CD14-positive monocyte (primary cell): ENCODE measurements at regions not wholly inside any gene's neighbourhood (a gene's known extent, or its start where the extent isn't known, plus 50 kb on each side); places are given as distances from the start of the nearest gene placed in this dataset.
"Not testable (repeated sequence)": the region's sequence is repeated elsewhere in the genome, so short reads cannot be mapped to it uniquely, and the experiment has no call there.

Experiments used
- DNase-seq, 3 donors: peaks; one replicate each; pipeline ENCODE4 v3.0.0-alpha.2; 2011 to 2022
- H2AFZ ChIP-seq: 2 replicates; pipeline ENCODE4 v1.6.0; 2012; ENCODE audit warnings: mild to moderate bottlenecking, low read depth, low read length, inconsistent platforms; ENCODE audit not compliant: insufficient read depth, poor library complexity, severe bottlenecking
- H3K27ac ChIP-seq, 2 donors: 1 replicate in 1 of 2; 2 replicates in 1 of 2; pipeline ENCODE4 v1.5.1; 2012 to 2013; ENCODE audit warnings: low read length in 2 of 2, control low read depth in 1 of 2, inconsistent platforms in 1 of 2, low read depth in 1 of 2, mild to moderate bottlenecking in 1 of 2
- H3K27me3 ChIP-seq, 2 donors: one replicate each; pipeline versions ENCODE4 v1.6.0 to v1.6.1; 2011 to 2013; ENCODE audit warnings: low read length in 2 of 2; ENCODE audit not compliant: control insufficient read depth in 2 of 2, insufficient read depth in 2 of 2
- H3K36me3 ChIP-seq, 2 donors: replicated peaks in 1 of 2; 1 replicate in 1 of 2; 2 replicates in 1 of 2; pipeline versions ENCODE4 v1.5.1 to v1.6.1; 2012 to 2013; ENCODE audit warnings: low read length in 2 of 2, control low read depth in 1 of 2, inconsistent platforms in 1 of 2, mild to moderate bottlenecking in 1 of 2; ENCODE audit not compliant: insufficient read depth in 2 of 2, control insufficient read depth in 1 of 2
- H3K4me1 ChIP-seq, 2 donors: 1 replicate in 1 of 2; 2 replicates in 1 of 2; pipeline versions ENCODE4 v1.5.1 to v1.6.1; 2012 to 2013; ENCODE audit warnings: low read length in 2 of 2, control low read depth in 1 of 2, inconsistent platforms in 1 of 2, mild to moderate bottlenecking in 1 of 2, moderate library complexity in 1 of 2; ENCODE audit not compliant: insufficient read depth in 2 of 2, control insufficient read depth in 1 of 2
- H3K4me2 ChIP-seq: replicated peaks from 2 replicates; pipeline ENCODE3; 2012; ENCODE audit warnings: low read length, moderate library complexity, mild to moderate bottlenecking; ENCODE audit not compliant: poor library complexity, severe bottlenecking; ENCODE audit errors: extremely low read depth
- H3K4me3 ChIP-seq, 3 experiments: fragments of 200-600 bp in 1 of 3; sonication (generic) in 1 of 3; replicated peaks in 1 of 3; 1 replicate in 2 of 3; 2 replicates in 1 of 3; pipeline ENCODE4 v1.5.1; 2011 to 2013; ENCODE audit warnings: low read length in 3 of 3, mild to moderate bottlenecking in 3 of 3, control low read depth in 2 of 3, low read depth in 2 of 3, inconsistent platforms in 1 of 3, moderate library complexity in 1 of 3
- H3K79me2 ChIP-seq: 2 replicates; pipeline ENCODE4 v1.6.0; 2012; ENCODE audit warnings: mild to moderate bottlenecking, control low read depth, inconsistent platforms, low read length, moderate library complexity; ENCODE audit not compliant: insufficient read depth
- H3K9ac ChIP-seq: 2 replicates; pipeline ENCODE4 v1.6.0; 2017; ENCODE audit warnings: low read length, mild to moderate bottlenecking; ENCODE audit not compliant: insufficient read depth, poor library complexity, severe bottlenecking
- H3K9me3 ChIP-seq, 2 donors: replicated peaks in 1 of 2; 1 replicate in 1 of 2; 2 replicates in 1 of 2; pipeline versions ENCODE4 v1.5.1 to v1.6.1; 2012 to 2013; ENCODE audit warnings: low read length in 2 of 2, control low read depth in 1 of 2; ENCODE audit not compliant: control insufficient read depth in 1 of 2, insufficient read depth in 1 of 2
- H4K20me1 ChIP-seq: 2 replicates; pipeline ENCODE4 v1.6.0; 2012; ENCODE audit warnings: mild to moderate bottlenecking, low read length, control low read depth, moderate library complexity; ENCODE audit not compliant: insufficient read depth
- H3K27ac Mint-ChIP-seq, 7 donors: one replicate each; pipeline ENCODE4 v1.8.0; 2020; ENCODE audit warnings: mild to moderate bottlenecking in 7 of 7, mixed read lengths in 7 of 7, moderate library complexity in 6 of 7, inconsistent platforms in 2 of 7
- H3K27me3 Mint-ChIP-seq, 3 donors: one replicate each; pipeline ENCODE4 v1.8.0; 2021 to 2022; ENCODE audit warnings: low read depth in 3 of 3, mild to moderate bottlenecking in 3 of 3, mixed read lengths in 3 of 3, moderate library complexity in 3 of 3, inconsistent platforms in 1 of 3
- H3K36me3 Mint-ChIP-seq, 2 donors: one replicate each; pipeline ENCODE4 v1.8.0; 2020; ENCODE audit warnings: mixed read lengths in 2 of 2, inconsistent platforms in 1 of 2, mild to moderate bottlenecking in 1 of 2
- H3K4me1 Mint-ChIP-seq: one replicate; pipeline ENCODE4 v1.8.0; 2020; ENCODE audit warnings: mild to moderate bottlenecking, mixed read lengths
- H3K4me3 Mint-ChIP-seq, 2 donors: one replicate each; pipeline ENCODE4 v1.8.0; 2020; ENCODE audit warnings: mild to moderate bottlenecking in 2 of 2, mixed read lengths in 2 of 2, moderate library complexity in 1 of 2
- H3K9me3 Mint-ChIP-seq, 7 donors: one replicate each; pipeline ENCODE4 v1.8.0; 2020 to 2022; ENCODE audit warnings: mixed read lengths in 7 of 7, mild to moderate bottlenecking in 6 of 7, moderate library complexity in 6 of 7, inconsistent platforms in 2 of 7
- CTCF ChIP-seq: fragments of 200-600 bp; IDR thresholded peaks from one replicate; pipeline ENCODE4 v1.8.0; 2022; ENCODE audit warnings: antibody characterized with exemption, mild to moderate bottlenecking
- WGBS: methylation state at CpG from one replicate; pipeline ENCODE4 v1.1.5; 2013; ENCODE audit warnings: missing lambda C conversion rate; ENCODE audit not compliant: insufficient coverage; 5-methylcytosine and 5-hydroxymethylcytosine counted together
- intact Hi-C, 2 donors: fragments of 100-400 bp; cut with micrococcal nuclease; formaldehyde crosslinking; loops; one replicate each; pipeline versions ENCODE4 v1.15.0 to v1.15.1; 2023

DNA sequence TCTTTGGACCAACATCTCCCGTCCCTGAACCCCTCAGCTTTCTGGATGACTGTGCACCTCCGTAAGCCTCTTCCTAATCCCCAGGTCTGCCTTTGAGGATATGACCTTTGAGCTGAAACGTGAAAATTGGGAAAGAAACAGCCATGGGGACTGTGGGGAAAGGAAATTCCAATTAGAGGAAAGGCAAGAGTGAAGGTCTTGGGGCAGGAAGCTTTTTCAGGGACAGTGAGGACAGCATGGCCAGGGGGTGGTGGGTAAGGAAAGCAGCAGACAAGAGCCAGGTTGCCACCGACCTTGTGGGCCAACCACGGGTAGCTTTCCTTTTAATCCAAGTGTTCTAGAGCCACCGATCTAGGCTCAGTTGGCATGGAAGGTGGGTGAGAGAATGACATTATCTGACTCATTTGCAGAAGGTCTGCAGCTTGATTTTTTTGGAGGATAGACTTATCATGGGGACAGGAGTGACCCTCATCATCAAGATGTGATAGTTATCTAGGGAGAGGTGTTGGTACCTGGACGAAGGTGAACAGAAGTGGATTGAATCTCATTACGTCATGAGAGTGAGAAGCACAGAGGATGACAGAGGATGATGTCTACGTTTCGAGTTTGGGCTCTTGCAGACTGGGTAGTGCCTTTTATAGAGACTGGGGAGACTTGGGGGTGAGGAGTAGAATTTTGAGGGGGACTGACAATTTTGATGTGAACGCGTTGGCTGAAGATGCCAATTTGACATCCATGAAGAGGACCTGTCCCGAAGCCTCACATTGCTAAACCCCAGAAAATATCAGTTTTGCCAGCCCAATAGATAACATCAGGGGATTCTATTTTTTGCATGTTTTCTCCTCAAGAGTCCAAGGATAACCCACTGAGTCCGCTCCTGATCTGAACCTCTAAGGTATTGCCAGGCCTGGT is 136.7 kb upstream of the PEG3 start:
- peaks cover 93 to 95% of the 10 kb centered on the region in 2 donors for H3K9me3 ChIP-seq
- Mint-ChIP-seq H3K27me3 (no peaks in the 10 kb centered on the region), H3K9me3 (peaks cover 40 to 89% (median 73%) of the 10 kb centered on the region in 7 donors)

DNA sequence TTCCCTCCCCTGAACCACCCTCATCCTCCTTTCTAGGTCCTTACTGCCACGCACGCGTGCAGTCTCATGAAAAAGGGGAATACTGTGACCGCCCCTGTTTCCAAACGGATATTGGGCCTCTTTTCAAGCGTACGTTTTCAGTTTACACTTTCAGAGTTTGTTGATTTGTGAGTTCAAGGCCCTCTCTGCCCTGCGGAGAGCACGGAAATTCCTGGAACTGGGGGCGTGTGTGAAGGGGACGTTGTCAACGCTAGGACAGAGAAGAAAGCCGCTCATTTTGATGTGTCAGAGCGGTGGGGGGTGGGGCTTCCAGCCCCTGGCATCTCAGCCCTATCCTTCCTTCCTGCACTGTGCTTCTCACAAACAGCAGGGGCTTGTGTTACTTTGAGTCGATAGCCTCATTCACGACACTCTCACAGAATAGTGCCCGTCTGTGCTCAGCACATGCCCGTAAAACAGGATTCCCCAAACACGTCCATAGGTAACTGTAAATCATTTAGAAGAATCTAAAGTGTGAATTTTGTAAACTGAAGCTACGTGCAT is 137.6 kb upstream of the PEG3 start:
- no peak overlapping the region for H3K27ac ChIP-seq
- H3K9me3 Mint-ChIP-seq = peaks cover 43 to 89% (median 68%) of the 10 kb centered on the region in 7 donors
- intact Hi-C loops = no loop called here
- no peak overlapping the region for H3K27ac Mint-ChIP-seq
- H3K36me3 Mint-ChIP-seq = no peaks in the 10 kb centered on the region
- peaks cover 91 to 97% of the 10 kb centered on the region in 2 donors for H3K9me3 ChIP-seq
- 54% methylated on average over 7 of the region's 20 CpGs for WGBS
- no peaks in the 10 kb centered on the region for H3K27me3 Mint-ChIP-seq
- H3K4me3 Mint-ChIP-seq = no peak overlapping the region
- H3K4me2 ChIP-seq = no peak overlapping the region
- no peak overlapping the region for H3K4me3 ChIP-seq
- no peak for DNase-seq
- H3K27me3 ChIP-seq = no peaks in the 10 kb centered on the region
- no peaks in the 10 kb centered on the region for H3K36me3 ChIP-seq
- no peaks in the 10 kb centered on the region for H3K4me1 ChIP-seq
- H3K79me2 ChIP-seq = no peaks in the 10 kb centered on the region
- no peak overlapping the region for H3K9ac ChIP-seq
- H2AFZ ChIP-seq = no peak overlapping the region
- no peaks in the 10 kb centered on the region for H4K20me1 ChIP-seq
- H3K4me1 Mint-ChIP-seq = no peaks in the 10 kb centered on the region
- no peak for TF ChIP-seq CTCF

More for the DNA sequence above, 136.7 kb upstream of the PEG3 start:
- Histone ChIP-seq H4K20me1 (no peaks in the 10 kb centered on the region), H3K4me2 (no peak overlapping the region), H3K4me1 (no peaks in the 10 kb centered on the region), H3K4me3 (no peak overlapping the region), H3K9ac (no peak overlapping the region), H3K27me3 (no peaks in the 10 kb centered on the region), H3K36me3 (no peaks in the 10 kb centered on the region), H2AFZ (no peak overlapping the region), H3K27ac (no peak overlapping the region), H3K79me2 (no peaks in the 10 kb centered on the region)
- DNase-seq = no peak
- 91% methylated on average over 10 of the region's 14 CpGs for WGBS
- TF ChIP-seq CTCF = no peak
- Mint-ChIP-seq H3K4me3 (no peak overlapping the region), H3K4me1 (no peaks in the 10 kb centered on the region), H3K27ac (no peak overlapping the region), H3K36me3 (no peaks in the 10 kb centered on the region)
- intact Hi-C loops = no loop called here

DNA sequence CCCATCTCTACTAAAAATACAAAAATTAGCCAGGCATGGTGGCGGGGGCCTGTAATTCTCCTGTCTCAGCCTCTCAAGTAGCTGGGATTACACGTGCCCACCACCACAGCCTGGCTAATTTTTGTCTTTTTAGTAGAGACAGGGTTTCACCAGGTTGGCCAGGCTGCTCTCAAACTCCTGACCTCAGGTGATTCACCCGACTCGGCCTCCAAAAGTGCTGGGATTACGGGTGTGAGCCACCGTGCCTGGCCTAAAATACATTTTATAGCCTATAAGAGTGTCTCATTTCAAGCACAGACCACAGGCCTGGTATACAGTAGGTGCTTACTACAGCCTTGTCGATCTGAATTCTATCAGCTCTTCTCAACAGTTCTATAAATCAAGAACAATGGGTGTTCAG is 139.5 kb upstream of the USP29 start:
- H3K4me2 ChIP-seq, H3K4me3 ChIP-seq, H4K20me1 ChIP-seq, H3K4me3 Mint-ChIP-seq, H3K79me2 ChIP-seq, H3K27me3 ChIP-seq, H3K4me1 ChIP-seq, DNase-seq, H3K27ac ChIP-seq, intact Hi-C loops, H3K36me3 ChIP-seq, H2AFZ ChIP-seq, H3K36me3 Mint-ChIP-seq, H3K4me1 Mint-ChIP-seq, H3K27me3 Mint-ChIP-seq, H3K27ac Mint-ChIP-seq, H3K9ac ChIP-seq: not testable (repeated sequence)
- peaks cover 37 to 89% (median 71%) of the 10 kb centered on the region in 7 donors for H3K9me3 Mint-ChIP-seq
- peaks cover 93% of the 10 kb centered on the region in 2 donors for H3K9me3 ChIP-seq
- WGBS = 90% methylated on average over 7 of the region's 7 CpGs
